ENCODE measurements at regions not wholly inside any gene's neighbourhood (a gene's known extent, or its start where the extent isn't known, plus 50 kb on each side); places are given as distances from the start of the nearest gene placed in this dataset.
A peak's percentile ranks its signal among the peaks of the same experiment; 100 is the strongest.

DNA sequence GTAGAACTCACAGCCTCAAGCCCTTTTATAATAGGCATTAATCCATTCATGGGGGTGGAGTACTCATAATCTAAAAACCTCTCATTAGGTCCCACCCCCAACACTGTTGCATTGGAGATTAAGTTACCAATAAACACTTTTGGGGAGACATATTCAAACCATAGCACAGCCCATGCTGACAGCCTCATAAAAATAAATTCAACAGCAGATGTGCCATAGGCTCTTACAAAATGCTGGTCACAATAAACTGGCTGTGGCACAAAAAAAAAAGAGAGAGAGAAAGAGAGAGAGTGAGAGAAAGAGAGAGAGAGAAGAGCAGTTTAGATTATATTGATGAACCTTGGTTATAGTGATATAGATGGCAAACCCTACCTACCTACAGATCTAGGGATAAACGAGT lies 1000.9 kb downstream of the TUSC7 start:
- TF ChIP-seq, protein P1, sequence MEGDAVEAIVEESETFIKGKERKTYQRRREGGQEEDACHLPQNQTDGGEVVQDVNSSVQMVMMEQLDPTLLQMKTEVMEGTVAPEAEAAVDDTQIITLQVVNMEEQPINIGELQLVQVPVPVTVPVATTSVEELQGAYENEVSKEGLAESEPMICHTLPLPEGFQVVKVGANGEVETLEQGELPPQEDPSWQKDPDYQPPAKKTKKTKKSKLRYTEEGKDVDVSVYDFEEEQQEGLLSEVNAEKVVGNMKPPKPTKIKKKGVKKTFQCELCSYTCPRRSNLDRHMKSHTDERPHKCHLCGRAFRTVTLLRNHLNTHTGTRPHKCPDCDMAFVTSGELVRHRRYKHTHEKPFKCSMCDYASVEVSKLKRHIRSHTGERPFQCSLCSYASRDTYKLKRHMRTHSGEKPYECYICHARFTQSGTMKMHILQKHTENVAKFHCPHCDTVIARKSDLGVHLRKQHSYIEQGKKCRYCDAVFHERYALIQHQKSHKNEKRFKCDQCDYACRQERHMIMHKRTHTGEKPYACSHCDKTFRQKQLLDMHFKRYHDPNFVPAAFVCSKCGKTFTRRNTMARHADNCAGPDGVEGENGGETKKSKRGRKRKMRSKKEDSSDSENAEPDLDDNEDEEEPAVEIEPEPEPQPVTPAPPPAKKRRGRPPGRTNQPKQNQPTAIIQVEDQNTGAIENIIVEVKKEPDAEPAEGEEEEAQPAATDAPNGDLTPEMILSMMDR (IDR thresholded peaks at IDR 0.05): no peak
- Histone ChIP-seq H3K4me1 (no peaks in the 10 kb centered on the region), H3K9me3 (no peaks in the 10 kb centered on the region), H3K27me3 (ENCODE audit: insufficient read depth in 3 of 3, low read length in 2 of 3) (no peaks in the 10 kb centered on the region), H3K27ac (no peak overlapping the region), H3K4me3 (no peak overlapping the region), H3K36me3 (ENCODE audit: insufficient read depth in 1 of 2, low read depth in 1 of 2) (no peaks in the 10 kb centered on the region)
- 61 to 64% (median 64%) methylated on average over 1 of the region's 1 CpG for WGBS, 3 donors
- DNase-seq (no peak), ATAC-seq (no peak)
- intact Hi-C loops (cut with DNase I): no loop called here

DNA sequence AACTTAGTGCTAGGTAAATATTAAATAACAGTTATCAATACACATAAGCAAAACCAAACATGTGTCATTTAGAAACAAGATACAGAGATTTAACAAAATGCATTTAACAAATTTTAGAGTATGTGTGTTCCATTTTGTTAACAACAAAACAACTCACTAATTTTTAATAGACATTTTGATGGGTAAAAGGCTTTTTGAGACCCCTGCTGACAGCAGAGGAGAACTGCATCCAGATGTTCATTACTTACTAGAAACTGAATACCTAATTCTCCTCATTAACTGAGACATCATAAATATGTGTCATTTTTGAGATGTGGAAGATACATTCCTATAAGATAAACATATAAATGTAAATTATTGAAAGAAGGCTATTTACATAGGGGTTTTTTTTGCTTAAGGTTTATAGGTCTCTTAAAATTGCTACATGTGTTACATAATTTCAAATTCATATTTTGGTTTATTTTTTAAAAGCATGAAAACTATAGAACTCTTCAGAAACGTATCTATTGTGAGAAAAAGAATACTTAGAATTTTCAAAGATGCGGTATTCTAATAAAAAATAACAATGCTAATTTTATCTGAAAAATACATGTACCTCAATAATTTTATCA lies 1009.8 kb downstream of the TUSC7 start:
- H3K4me3 ChIP-seq: no peak overlapping the region
- no peaks in the 10 kb centered on the region for H3K36me3 ChIP-seq (ENCODE audit: insufficient read depth in 1 of 2, low read depth in 1 of 2)
- no peaks in the 10 kb centered on the region for H3K4me1 ChIP-seq
- TF ChIP-seq, protein P1 (IDR thresholded peaks at IDR 0.05): peak; percentile 62
- WGBS, 3 donors: 46 to 53% (median 51%) methylated on average over 2 of the region's 2 CpGs
- no peaks in the 10 kb centered on the region for H3K27me3 ChIP-seq (ENCODE audit: insufficient read depth in 3 of 3, low read length in 2 of 3)
- DNase-seq: no peak
- no peaks in the 10 kb centered on the region for H3K9me3 ChIP-seq
- no peak for ATAC-seq
- intact Hi-C loops (cut with DNase I): loop anchor here in 1 of 2 donors (5.0 kb wide), 1 partner anchor 947 kb away; no protein-coding TSS in a partner anchor
- H3K27ac ChIP-seq: no peak overlapping the region

DNA sequence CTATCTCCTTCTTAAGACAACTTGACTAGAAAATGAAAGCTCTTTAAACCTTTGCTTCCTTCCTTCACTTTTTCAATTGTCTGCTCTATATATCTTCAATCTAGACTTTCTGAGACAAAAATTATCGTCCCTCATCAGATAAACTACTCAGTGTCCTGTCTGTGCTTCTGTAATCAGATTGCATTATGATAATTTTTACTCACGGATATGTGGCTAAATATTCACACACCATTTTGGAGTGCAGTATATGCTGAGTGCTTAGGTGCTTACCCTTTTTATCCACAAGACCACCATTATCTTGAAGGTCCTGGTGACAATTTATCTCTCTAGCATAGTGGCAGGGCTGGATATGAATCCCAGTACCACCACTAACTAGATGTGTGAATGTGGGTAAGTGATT lies 1012.3 kb downstream of the TUSC7 start:
- H3K27me3 ChIP-seq (ENCODE audit: insufficient read depth in 3 of 3, low read length in 2 of 3): no peaks in the 10 kb centered on the region
- H3K4me1 ChIP-seq: no peaks in the 10 kb centered on the region
- no peak for DNase-seq
- H3K9me3 ChIP-seq: no peaks in the 10 kb centered on the region
- WGBS, 3 donors: 68 to 78% (median 71%) methylated on average over 2 of the region's 2 CpGs
- no peak overlapping the region for H3K27ac ChIP-seq
- no peak for ATAC-seq
- TF ChIP-seq, protein P1 (IDR thresholded peaks at IDR 0.05): no peak
- no peak overlapping the region for H3K4me3 ChIP-seq
- intact Hi-C loops (cut with DNase I): no loop called here
- no peaks in the 10 kb centered on the region for H3K36me3 ChIP-seq (ENCODE audit: insufficient read depth in 1 of 2, low read depth in 1 of 2)

DNA sequence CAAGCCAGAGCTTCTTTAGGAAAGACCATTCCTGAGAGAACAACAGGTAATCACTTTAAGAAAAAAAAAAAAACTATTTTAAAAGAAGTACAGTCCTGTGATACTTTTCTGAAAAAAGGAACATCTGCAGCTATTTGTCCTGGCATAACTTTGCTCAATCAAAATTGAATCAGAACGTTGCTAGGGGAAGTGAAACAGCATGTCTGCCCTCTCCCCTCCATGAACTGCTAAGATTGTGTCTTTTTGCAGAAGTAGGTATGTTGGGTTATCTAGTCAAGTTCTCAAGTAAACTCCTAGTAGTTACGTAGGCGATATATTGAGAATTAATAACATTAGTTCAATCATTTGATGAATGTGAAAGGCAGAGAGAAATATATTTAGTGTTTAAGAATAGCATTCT lies 1013.3 kb downstream of the TUSC7 start:
- intact Hi-C loops (cut with DNase I): no loop called here
- ATAC-seq: no peak
- TF ChIP-seq, protein P1 (IDR thresholded peaks at IDR 0.05): no peak
- DNase-seq: no peak
- WGBS, 3 donors: 65 to 75% (median 75%) methylated on average over 3 of the region's 3 CpGs
- Histone ChIP-seq H3K4me1 (no peaks in the 10 kb centered on the region), H3K9me3 (no peaks in the 10 kb centered on the region), H3K27ac (no peak overlapping the region), H3K4me3 (no peak overlapping the region), H3K27me3 (ENCODE audit: insufficient read depth in 3 of 3, low read length in 2 of 3) (no peaks in the 10 kb centered on the region), H3K36me3 (ENCODE audit: insufficient read depth in 1 of 2, low read depth in 1 of 2) (no peaks in the 10 kb centered on the region)

DNA sequence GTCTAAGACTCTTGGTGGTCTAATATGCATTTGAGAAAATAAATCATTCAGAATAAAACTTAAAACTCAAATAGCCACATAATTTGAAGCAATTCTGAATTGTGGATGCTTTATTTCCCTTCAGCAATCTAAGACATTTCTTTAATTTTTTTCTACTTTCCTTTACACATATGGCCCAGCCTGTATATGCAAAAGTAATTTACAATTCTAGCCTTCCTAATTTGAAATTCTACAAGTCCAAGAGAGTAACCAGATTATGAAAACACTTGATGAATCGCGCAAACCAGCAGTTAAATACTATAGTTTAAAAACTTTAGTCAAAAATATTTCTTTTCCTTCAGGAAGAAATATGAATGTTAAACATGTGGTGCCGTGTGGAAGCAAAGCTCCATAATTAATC lies 1014.2 kb downstream of the TUSC7 start:
- intact Hi-C loops (cut with DNase I): no loop called here
- Histone ChIP-seq H3K27ac (no peak overlapping the region), H3K27me3 (ENCODE audit: insufficient read depth in 3 of 3, low read length in 2 of 3) (no peaks in the 10 kb centered on the region), H3K4me3 (no peak overlapping the region), H3K4me1 (no peaks in the 10 kb centered on the region), H3K9me3 (no peaks in the 10 kb centered on the region), H3K36me3 (ENCODE audit: insufficient read depth in 1 of 2, low read depth in 1 of 2) (no peaks in the 10 kb centered on the region)
- ATAC-seq (no peak), DNase-seq (no peak)
- TF ChIP-seq, protein P1 (IDR thresholded peaks at IDR 0.05): no peak
- WGBS, 3 donors: 89 to 91% (median 90%) methylated on average over 3 of the region's 3 CpGs
